NT2/D1 (cell line): ENCODE measurements at regions not wholly inside any gene's neighbourhood (a gene's known extent, or its start where the extent isn't known, plus 50 kb on each side); places are given as distances from the start of the nearest gene placed in this dataset.
"Not testable (repeated sequence)": the region's sequence is repeated elsewhere in the genome, so short reads cannot be mapped to it uniquely, and the experiment has no call there.

Experiments
- DNase-seq: peaks from one replicate; pipeline ENCODE4 v3.0.0-alpha.2; 2011; ENCODE audit warnings: low read depth, low spot score
- H3K27me3 ChIP-seq: 2 replicates; pipeline ENCODE4 v1.6.0; 2011; ENCODE audit warnings: mild to moderate bottlenecking; ENCODE audit not compliant: insufficient read length, insufficient read depth
- H3K36me3 ChIP-seq: 2 replicates; pipeline ENCODE4 v1.6.1; 2011; ENCODE audit warnings: mild to moderate bottlenecking, low read length, mixed read lengths; ENCODE audit not compliant: insufficient read depth, insufficient read length
- H3K4me1 ChIP-seq: 2 replicates; pipeline ENCODE4 v1.5.1; 2011; ENCODE audit not compliant: insufficient read depth, insufficient read length
- H3K4me3 ChIP-seq: 2 replicates; pipeline ENCODE4 v1.5.1; 2011; ENCODE audit warnings: low read depth; ENCODE audit not compliant: insufficient read length
- H3K9ac ChIP-seq: 2 replicates; pipeline ENCODE4 v1.6.0; 2011; ENCODE audit warnings: low read depth; ENCODE audit not compliant: insufficient read length
- H3K9me3 ChIP-seq: 2 replicates; pipeline ENCODE4 v1.5.1; 2011; ENCODE audit warnings: mild to moderate bottlenecking, low read length; ENCODE audit not compliant: insufficient read depth
- SUZ12 ChIP-seq: IDR thresholded peaks from 2 replicates; pipeline ENCODE4 v1.6.1; 2011; ENCODE audit not compliant: insufficient read length, insufficient read depth; ENCODE audit errors: extremely low read depth
- YY1 ChIP-seq: IDR thresholded peaks from 2 replicates; pipeline ENCODE4 v1.6.1; 2011; ENCODE audit not compliant: insufficient read length, insufficient read depth
- ZNF274 ChIP-seq: IDR thresholded peaks from 2 replicates; pipeline ENCODE4 v1.6.1; 2011; ENCODE audit warnings: mild to moderate bottlenecking, low read depth, low read length

DNA sequence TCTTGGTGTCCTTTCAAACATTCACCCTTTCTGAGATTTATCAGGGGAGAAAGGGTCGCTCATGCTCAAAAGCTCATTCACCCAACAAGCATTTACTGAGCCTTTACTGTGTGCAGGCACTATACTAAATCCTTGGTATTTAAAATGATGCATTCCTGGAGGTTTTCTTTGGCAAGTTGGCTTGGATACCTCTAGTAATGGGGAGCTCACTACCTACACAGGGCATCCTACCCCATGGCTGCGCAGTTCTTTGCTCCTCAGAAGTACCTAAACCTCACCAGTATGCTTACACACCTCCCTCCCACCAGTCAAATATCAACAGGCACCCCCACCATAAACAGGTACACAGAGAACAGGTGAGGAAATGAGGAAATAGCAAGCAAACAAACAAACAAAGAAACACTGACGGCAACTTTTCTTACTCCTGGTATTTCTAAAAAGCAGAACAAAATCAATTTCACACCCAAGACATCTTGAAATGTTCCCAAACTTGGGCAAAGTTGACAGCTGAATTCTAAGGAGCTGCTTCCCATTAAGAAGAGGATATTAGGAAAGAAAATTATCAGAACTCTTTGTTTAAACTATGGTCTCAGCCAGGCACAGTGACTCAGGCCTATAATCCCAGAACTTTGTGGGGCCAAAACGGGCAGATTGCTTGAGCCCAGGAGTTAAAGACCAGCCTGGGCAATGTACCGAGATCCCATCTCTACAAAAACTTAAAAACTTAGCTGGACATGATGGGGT is 104.8 kb downstream of the PSMG1 start:
- Histone ChIP-seq H3K36me3 (no peaks in the 10 kb centered on the region), H3K9ac (no peak overlapping the region), H3K4me1 (no peaks in the 10 kb centered on the region), H3K4me3 (no peak overlapping the region), H3K27me3 (no peaks in the 10 kb centered on the region), H3K9me3 (peaks cover 23% of the 10 kb centered on the region)
- DNase-seq = no peak
- no peak for TF ChIP-seq ZNF274
- no peak for TF ChIP-seq YY1
- TF ChIP-seq SUZ12 = no peak

DNA sequence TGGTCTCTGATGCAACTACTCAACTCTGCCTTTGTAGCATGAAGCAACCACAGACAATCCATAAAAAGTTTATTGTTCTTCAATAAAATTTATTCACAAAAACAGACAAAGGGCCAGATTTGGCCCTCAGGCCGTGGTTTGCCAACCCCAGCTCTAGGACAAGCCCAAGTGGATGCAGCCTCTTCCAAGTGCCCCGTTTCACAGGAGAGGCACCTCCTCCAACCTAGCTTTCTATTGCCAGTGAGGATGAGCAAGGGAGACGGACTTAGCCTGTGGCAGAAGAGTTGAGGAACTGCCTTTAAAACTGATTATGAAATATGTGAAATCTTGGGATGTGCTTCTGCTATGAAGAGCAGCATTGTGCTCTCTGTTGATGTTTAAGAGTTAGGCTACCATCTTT is 105.4 kb downstream of the PSMG1 start:
- Histone ChIP-seq H3K4me1 (no peaks in the 10 kb centered on the region), H3K9ac (no peak overlapping the region), H3K27me3 (no peaks in the 10 kb centered on the region), H3K36me3 (no peaks in the 10 kb centered on the region), H3K4me3 (no peak overlapping the region), H3K9me3 (peaks cover 23% of the 10 kb centered on the region)
- no peak for DNase-seq
- no peak for TF ChIP-seq SUZ12
- no peak for TF ChIP-seq ZNF274
- TF ChIP-seq YY1 = no peak

- Histone ChIP-seq H3K4me1 (no peaks in the 10 kb centered on the region), H3K36me3 (no peaks in the 10 kb centered on the region), H3K4me3 (no peak overlapping the region), H3K27me3 (no peaks in the 10 kb centered on the region), H3K9me3 (peaks cover 23% of the 10 kb centered on the region), H3K9ac (no peak overlapping the region)
- TF ChIP-seq SUZ12 = no peak
- no peak for TF ChIP-seq ZNF274
- no peak for TF ChIP-seq YY1
- no peak for DNase-seq
Measured at GRCh38 chr21:39074508-39074907, 108.7 kb downstream of the PSMG1 start.

DNA sequence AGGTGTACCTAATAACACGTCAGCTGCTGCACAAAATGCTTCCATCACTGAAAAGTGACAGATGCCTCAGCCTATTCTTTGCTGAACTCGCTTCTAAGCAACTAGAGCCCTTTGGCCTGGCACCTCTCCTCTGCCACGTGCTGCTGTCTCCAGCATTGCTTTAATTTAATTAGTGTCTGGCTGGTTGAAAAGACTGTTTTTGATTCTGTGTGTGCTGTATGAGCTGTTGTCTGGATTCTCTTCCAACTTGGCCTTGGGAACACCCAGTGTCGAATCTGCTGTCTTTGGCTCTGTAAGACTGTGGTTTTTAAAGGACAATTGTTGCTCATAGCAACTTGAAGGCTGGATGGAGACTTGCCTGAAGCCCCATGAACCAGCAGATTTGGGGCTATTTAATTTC is 109.5 kb downstream of the PSMG1 start:
- Histone ChIP-seq H3K4me1 (no peaks in the 10 kb centered on the region), H3K36me3 (no peaks in the 10 kb centered on the region), H3K9ac (no peak overlapping the region), H3K27me3 (no peaks in the 10 kb centered on the region), H3K9me3 (peaks cover 23% of the 10 kb centered on the region), H3K4me3 (no peak overlapping the region)
- no peak for DNase-seq
- no peak for TF ChIP-seq ZNF274
- no peak for TF ChIP-seq YY1

DNA sequence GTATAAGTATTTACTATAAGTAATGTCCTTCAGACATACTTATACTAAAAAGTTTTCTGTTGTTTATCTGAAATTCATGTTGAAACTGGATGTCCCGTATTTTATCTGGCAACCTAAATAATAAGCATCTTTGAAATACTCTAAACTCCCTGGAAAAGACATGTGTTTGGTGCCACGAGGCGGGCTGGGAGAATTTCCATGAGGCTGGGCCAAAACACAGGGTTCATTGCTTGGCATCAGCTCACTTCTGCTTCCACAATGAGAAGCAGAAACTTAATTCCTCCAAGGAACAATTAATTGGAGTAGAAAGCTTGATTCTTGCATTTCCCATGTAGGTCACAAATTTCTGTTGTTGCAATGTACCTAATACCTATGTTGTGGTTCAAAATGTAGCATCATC is 110.2 kb downstream of the PSMG1 start:
- no peak overlapping the region for H3K4me3 ChIP-seq
- no peak overlapping the region for H3K9ac ChIP-seq
- H3K9me3 ChIP-seq = peaks cover 23% of the 10 kb centered on the region
- no peaks in the 10 kb centered on the region for H3K4me1 ChIP-seq
- H3K27me3 ChIP-seq = no peaks in the 10 kb centered on the region
- no peak for DNase-seq
- no peaks in the 10 kb centered on the region for H3K36me3 ChIP-seq
- TF ChIP-seq SUZ12 = no peak
- no peak for TF ChIP-seq YY1
- no peak for TF ChIP-seq ZNF274

GRCh38 chr21:39072468-39072867 is 110.8 kb downstream of the PSMG1 start:
- Histone ChIP-seq H3K9ac (no peak overlapping the region), H3K9me3 (peaks cover 23% of the 10 kb centered on the region), H3K36me3 (no peaks in the 10 kb centered on the region), H3K4me3 (no peak overlapping the region), H3K27me3 (no peaks in the 10 kb centered on the region), H3K4me1 (no peaks in the 10 kb centered on the region)
- no peak for TF ChIP-seq SUZ12
- no peak for TF ChIP-seq YY1
- no peak for TF ChIP-seq ZNF274
- DNase-seq = no peak

DNA sequence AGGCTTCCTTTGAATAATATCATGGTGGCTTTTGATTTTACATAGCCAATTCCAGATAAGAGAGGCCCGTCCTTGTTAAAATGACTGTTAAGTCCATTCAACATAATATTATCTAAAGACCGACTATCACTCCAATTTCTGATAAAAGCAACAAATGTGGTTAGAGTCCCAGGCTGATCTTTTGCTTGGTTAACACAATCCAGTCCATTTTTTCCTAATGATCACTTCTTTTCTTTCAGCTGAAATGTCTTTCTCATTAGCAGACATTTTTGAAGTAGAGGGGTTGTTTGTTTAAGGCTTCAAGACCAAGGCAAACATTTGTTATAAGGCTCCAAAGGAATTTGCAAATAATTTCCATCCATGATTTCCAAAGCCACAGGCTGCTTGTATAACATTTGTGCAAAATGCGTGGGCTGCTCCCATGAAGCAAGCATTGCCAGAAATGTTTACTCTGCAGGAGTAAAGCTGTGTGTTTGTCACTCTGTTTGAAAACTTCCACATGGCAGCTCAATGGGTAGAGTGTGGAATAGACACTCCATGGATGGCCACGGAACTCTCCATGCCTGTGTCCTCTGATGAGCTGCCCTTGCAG is 111.5 kb downstream of the PSMG1 start:
- no peaks in the 10 kb centered on the region for H3K36me3 ChIP-seq
- no peak for DNase-seq
- H3K4me3 ChIP-seq = no peak overlapping the region
- TF ChIP-seq SUZ12 (no peak), ZNF274 (no peak), YY1 (no peak)
- H3K27me3 ChIP-seq = no peaks in the 10 kb centered on the region
- H3K4me1 ChIP-seq = no peaks in the 10 kb centered on the region
- H3K9ac ChIP-seq = no peak overlapping the region
- H3K9me3 ChIP-seq = peaks cover 23% of the 10 kb centered on the region

GRCh38 chr21:39069856-39070255 is 113.4 kb downstream of the PSMG1 start:
- H3K9me3 ChIP-seq = peaks cover 15% of the 10 kb centered on the region
- not testable (repeated sequence) for H3K36me3 ChIP-seq, H3K4me3 ChIP-seq, H3K4me1 ChIP-seq, H3K9ac ChIP-seq, DNase-seq, H3K27me3 ChIP-seq
